GM23338 (cell line): ENCODE measurements at regions not wholly inside any gene's neighbourhood (a gene's known extent, or its start where the extent isn't known, plus 50 kb on each side); places are given as distances from the start of the nearest gene placed in this dataset.

ENCODE experiments used
- CREB1 ChIP-seq: fragments of 250-450 bp; sonication (Bioruptor Pico); IDR thresholded peaks from 2 replicates; pipeline ENCODE4 v1.5.0; 2020; ENCODE audit warnings: low read depth, mild to moderate bottlenecking, moderate library complexity
- CTCF ChIP-seq, 2 experiments: fragments of 200-600 bp in 1 of 2; sonication (generic) in 1 of 2; conservative IDR thresholded peaks; 2 replicates each; pipeline versions ENCODE4 v1.5.1 to v1.6.1; 2016 to 2017; ENCODE audit warnings: antibody characterized with exemption in 2 of 2, low read depth in 2 of 2, mild to moderate bottlenecking in 2 of 2, moderate library complexity in 1 of 2
- ETS1 ChIP-seq: IDR thresholded peaks from 2 replicates; pipeline ENCODE4 v1.6.1; 2016; ENCODE audit warnings: antibody characterized with exemption
- EZH2 ChIP-seq: fragments of 200-600 bp; sonication (generic); IDR thresholded peaks from one replicate; pipeline ENCODE4 v1.8.0; 2017; ENCODE audit warnings: antibody characterized with exemption, mild to moderate bottlenecking, low read depth; ENCODE audit not compliant: unreplicated experiment
- EZH2phosphoT487 ChIP-seq: fragments of 200-600 bp; sonication (generic); IDR thresholded peaks from one replicate; pipeline ENCODE4 v1.8.1; 2018; ENCODE audit warnings: antibody characterized with exemption; ENCODE audit not compliant: unreplicated experiment
- JUNB ChIP-seq: IDR thresholded peaks from one replicate; pipeline ENCODE4 v1.6.1; 2016; ENCODE audit warnings: antibody characterized with exemption; ENCODE audit not compliant: unreplicated experiment
- POLR2AphosphoS5 ChIP-seq: IDR thresholded peaks from 2 replicates; pipeline ENCODE4 v1.6.1; 2016; ENCODE audit warnings: antibody characterized with exemption, low read depth
- REST ChIP-seq: IDR thresholded peaks from one replicate; pipeline ENCODE4 v1.6.1; 2018; ENCODE audit warnings: antibody characterized with exemption; ENCODE audit not compliant: unreplicated experiment
- ZNF462 ChIP-seq: fragments of 250-450 bp; sonication (Bioruptor Pico); IDR thresholded peaks from 2 replicates; pipeline ENCODE4 v1.5.0; 2020; ENCODE audit warnings: mild to moderate bottlenecking, moderate library complexity

- TF ChIP-seq CTCF (conservative IDR thresholded peaks at IDR 0.05; ENCODE audit: low read depth in 2 of 2) = no peak
- TF ChIP-seq REST = no peak
- TF ChIP-seq JUNB = no peak
- no peak for TF ChIP-seq ZNF462 (CRISPR knock-in tag)
- TF ChIP-seq ETS1 = no peak
- TF ChIP-seq EZH2 = no peak
- no peak for TF ChIP-seq POLR2AphosphoS5
- no peak for TF ChIP-seq EZH2phosphoT487
- no peak for TF ChIP-seq CREB1 (CRISPR knock-in tag)
Observed at GRCh38 chr14:99099051-99099787, 172.8 kb downstream of the BCL11B start.
